ENCODE measurements at regions not wholly inside any gene's neighbourhood (a gene's known extent, or its start where the extent isn't known, plus 50 kb on each side); places are given as distances from the start of the nearest gene placed in this dataset.

- no peak for DNase-seq (ENCODE audit: low spot score)
Measured at GRCh38 chr1:110816945-110817344, 56.0 kb upstream of the CD53 start.

- no peak for DNase-seq (ENCODE audit: low spot score)
Measured at GRCh38 chr1:110811529-110811928, 61.4 kb upstream of the CD53 start.

- DNase-seq (ENCODE audit: low spot score): no peak
Measured at GRCh38 chr1:110800079-110800478, 72.9 kb upstream of the CD53 start.

GRCh38 chr1:110798691-110799256 lies 74.2 kb upstream of the CD53 start:
- DNase-seq (ENCODE audit: low spot score): no peak

GRCh38 chr1:110788673-110789072 lies 84.3 kb upstream of the CD53 start:
- no peak for DNase-seq (ENCODE audit: low spot score)

GRCh38 chr1:110787328-110788071 lies 85.4 kb upstream of the CD53 start:
- no peak for DNase-seq (ENCODE audit: low spot score)

GRCh38 chr1:110786802-110787327 lies 86.1 kb upstream of the CD53 start:
- DNase-seq (ENCODE audit: low spot score): no peak

GRCh38 chr1:110785612-110786011 lies 87.3 kb upstream of the CD53 start:
- DNase-seq (ENCODE audit: low spot score): no peak

GRCh38 chr1:110785055-110785454 lies 87.9 kb upstream of the CD53 start:
- DNase-seq (ENCODE audit: low spot score): no peak

- peak; percentile 26 for DNase-seq (ENCODE audit: low spot score)
Measured at GRCh38 chr1:110783292-110783918, 89.5 kb upstream of the CD53 start.

- DNase-seq (ENCODE audit: low spot score): no peak
Measured at GRCh38 chr1:110781525-110781924, 91.4 kb upstream of the CD53 start.

GRCh38 chr1:110780600-110781484 lies 92.1 kb upstream of the CD53 start:
- peak; percentile 31 for DNase-seq (ENCODE audit: low spot score)

- no peak for DNase-seq (ENCODE audit: low spot score)
Measured at GRCh38 chr1:110779636-110780035, 93.3 kb upstream of the CD53 start.

- DNase-seq (ENCODE audit: low spot score): no peak
Measured at GRCh38 chr1:110778821-110779220, 94.1 kb upstream of the CD53 start.

- no peak for DNase-seq (ENCODE audit: low spot score)
Measured at GRCh38 chr1:110777228-110777627, 95.7 kb upstream of the CD53 start.

GRCh38 chr1:110774398-110774797 lies 98.5 kb upstream of the CD53 start:
- DNase-seq (ENCODE audit: low spot score): no peak

GRCh38 chr1:110773813-110774212 lies 99.1 kb upstream of the KCNA3 start:
- DNase-seq (ENCODE audit: low spot score): no peak

- no peak for DNase-seq (ENCODE audit: low spot score)
Measured at GRCh38 chr1:110771245-110772022, 96.7 kb upstream of the KCNA3 start.

GRCh38 chr1:110770832-110771231 lies 96.1 kb upstream of the KCNA3 start:
- DNase-seq (ENCODE audit: low spot score): no peak

GRCh38 chr1:110768605-110769004 lies 93.9 kb upstream of the KCNA3 start:
- DNase-seq (ENCODE audit: low spot score): no peak

- no peak for DNase-seq (ENCODE audit: low spot score)
Measured at GRCh38 chr1:110766336-110766647, 91.6 kb upstream of the KCNA3 start.

Measured in hepatic stellate cell (primary cell).